ENCODE measurements at regions not wholly inside any gene's neighbourhood (a gene's known extent, or its start where the extent isn't known, plus 50 kb on each side); places are given as distances from the start of the nearest gene placed in this dataset.

DNA sequence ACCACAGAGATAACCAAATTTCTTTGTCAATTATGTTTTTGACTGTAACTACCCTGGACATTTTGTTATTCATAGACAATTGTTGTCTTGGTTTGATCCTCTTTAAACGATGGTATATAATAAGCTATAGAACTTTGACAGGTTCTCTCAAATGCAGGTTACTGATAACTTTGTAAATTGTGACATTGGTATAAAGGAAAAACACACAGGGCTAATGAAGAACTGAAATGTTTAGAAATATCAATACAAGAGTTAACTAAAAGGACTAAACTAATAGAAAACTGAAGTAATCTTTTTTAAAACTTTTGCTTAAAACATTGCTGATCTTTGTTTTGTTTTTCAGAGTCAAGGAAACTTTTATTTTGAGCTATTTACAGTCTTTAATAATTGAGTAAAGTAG is 124.8 kb downstream of the TPBG start:
- no peak overlapping the region for H2BK15ac ChIP-seq (ENCODE audit: low read depth, poor library complexity, severe bottlenecking)
- no peak overlapping the region for H3K4me2 ChIP-seq (ENCODE audit: low read length, poor library complexity, severe bottlenecking)
- no peak overlapping the region for H4K8ac ChIP-seq (ENCODE audit: low read length)
- H3K4ac ChIP-seq (ENCODE audit: low read depth in 1 of 2, low read length in 2 of 2), result no peak overlapping the region
- H3K14ac ChIP-seq (ENCODE audit: low read length in 2 of 2), result no peak overlapping the region
- DNase-seq, result no peak
- H3K18ac ChIP-seq (ENCODE audit: low read depth in 1 of 2, low read length in 2 of 2), result no peak overlapping the region
- no peak overlapping the region for H4K91ac ChIP-seq (ENCODE audit: low read length)
- no peaks in the 10 kb centered on the region for H3K36me3 ChIP-seq (ENCODE audit: control insufficient read depth in 1 of 2, insufficient read depth in 2 of 2, low read depth in 1 of 2, low read length in 2 of 2)
- H3K4me3 ChIP-seq (ENCODE audit: insufficient read depth in 1 of 2, low read depth in 1 of 2, low read length in 2 of 2), result no peak overlapping the region
- H3K27me3 ChIP-seq (ENCODE audit: control insufficient read depth in 1 of 2, insufficient read depth in 1 of 2, low read length in 2 of 2), result no peaks in the 10 kb centered on the region
- no peak overlapping the region for H2BK5ac ChIP-seq (ENCODE audit: low read depth, low read length, poor library complexity, severe bottlenecking)
- H3K27ac ChIP-seq (ENCODE audit: low read length, poor library complexity, severe bottlenecking), result no peak overlapping the region
- H2BK12ac ChIP-seq (ENCODE audit: low read length in 2 of 2), result no peak overlapping the region
- no peak overlapping the region for H3K23ac ChIP-seq (ENCODE audit: low read length in 2 of 2)
- no peak overlapping the region for H2BK120ac ChIP-seq (ENCODE audit: low read depth, low read length)
- H3K9me3 ChIP-seq (ENCODE audit: control insufficient read depth, low read length), result peaks cover 63% of the 10 kb centered on the region
- no peak overlapping the region for H3K9ac ChIP-seq (ENCODE audit: low read length)
- H2AK5ac ChIP-seq (ENCODE audit: low read length, severe bottlenecking), result no peak overlapping the region
- no peaks in the 10 kb centered on the region for H3K4me1 ChIP-seq (ENCODE audit: control insufficient read depth, insufficient read depth, low read depth, low read length)
- no peaks in the 10 kb centered on the region for H3K79me1 ChIP-seq (replicated peaks; ENCODE audit: low read length, poor library complexity, severe bottlenecking)
- H2AFZ ChIP-seq (ENCODE audit: low read depth, low read length), result no peak overlapping the region
- WGBS, result 100% methylated on average over 1 of the region's 1 CpG

DNA sequence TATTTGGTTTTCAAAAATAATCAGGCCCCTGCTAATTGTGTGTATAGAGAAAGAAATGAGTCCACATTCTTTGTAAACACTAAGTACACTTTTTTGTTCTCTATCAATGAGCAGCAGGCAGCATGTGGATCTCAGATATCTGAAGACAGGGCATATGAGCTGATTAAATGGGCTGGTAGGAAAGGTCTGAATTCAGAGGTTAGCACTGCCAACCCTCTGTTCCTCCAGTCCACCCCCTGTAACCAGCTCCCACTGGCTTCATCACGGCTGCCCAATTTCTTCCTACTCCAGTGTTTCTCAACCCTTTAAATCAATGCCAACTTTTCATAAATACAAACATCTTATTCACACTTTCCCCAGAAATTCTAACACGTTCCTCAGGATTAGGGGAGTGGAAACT is 128.5 kb downstream of the TPBG start:
- no peak overlapping the region for H4K8ac ChIP-seq (ENCODE audit: low read length)
- H3K27me3 ChIP-seq (ENCODE audit: control insufficient read depth in 1 of 2, insufficient read depth in 1 of 2, low read length in 2 of 2), result no peaks in the 10 kb centered on the region
- H2BK12ac ChIP-seq (ENCODE audit: low read length in 2 of 2), result no peak overlapping the region
- no peak overlapping the region for H2AFZ ChIP-seq (ENCODE audit: low read depth, low read length)
- H2BK5ac ChIP-seq (ENCODE audit: low read depth, low read length, poor library complexity, severe bottlenecking), result no peak overlapping the region
- no peak overlapping the region for H3K4me2 ChIP-seq (ENCODE audit: low read length, poor library complexity, severe bottlenecking)
- H3K4ac ChIP-seq (ENCODE audit: low read depth in 1 of 2, low read length in 2 of 2), result no peak overlapping the region
- H3K36me3 ChIP-seq (ENCODE audit: control insufficient read depth in 1 of 2, insufficient read depth in 2 of 2, low read depth in 1 of 2, low read length in 2 of 2), result no peaks in the 10 kb centered on the region
- peaks cover 30% of the 10 kb centered on the region for H3K9me3 ChIP-seq (ENCODE audit: control insufficient read depth, low read length)
- H3K79me1 ChIP-seq (replicated peaks; ENCODE audit: low read length, poor library complexity, severe bottlenecking), result no peaks in the 10 kb centered on the region
- 93% methylated on average over 1 of the region's 2 CpGs for WGBS
- H4K91ac ChIP-seq (ENCODE audit: low read length), result no peak overlapping the region
- no peak overlapping the region for H3K23ac ChIP-seq (ENCODE audit: low read length in 2 of 2)
- no peak overlapping the region for H3K9ac ChIP-seq (ENCODE audit: low read length)
- H2AK5ac ChIP-seq (ENCODE audit: low read length, severe bottlenecking), result no peak overlapping the region
- H2BK15ac ChIP-seq (ENCODE audit: low read depth, poor library complexity, severe bottlenecking), result no peak overlapping the region
- no peak overlapping the region for H2BK120ac ChIP-seq (ENCODE audit: low read depth, low read length)
- H3K27ac ChIP-seq (ENCODE audit: low read length, poor library complexity, severe bottlenecking), result no peak overlapping the region
- H3K18ac ChIP-seq (ENCODE audit: low read depth in 1 of 2, low read length in 2 of 2), result no peak overlapping the region
- no peaks in the 10 kb centered on the region for H3K4me1 ChIP-seq (ENCODE audit: control insufficient read depth, insufficient read depth, low read depth, low read length)
- no peak overlapping the region for H3K14ac ChIP-seq (ENCODE audit: low read length in 2 of 2)
- no peak overlapping the region for H3K4me3 ChIP-seq (ENCODE audit: insufficient read depth in 1 of 2, low read depth in 1 of 2, low read length in 2 of 2)
- no peak for DNase-seq

DNA sequence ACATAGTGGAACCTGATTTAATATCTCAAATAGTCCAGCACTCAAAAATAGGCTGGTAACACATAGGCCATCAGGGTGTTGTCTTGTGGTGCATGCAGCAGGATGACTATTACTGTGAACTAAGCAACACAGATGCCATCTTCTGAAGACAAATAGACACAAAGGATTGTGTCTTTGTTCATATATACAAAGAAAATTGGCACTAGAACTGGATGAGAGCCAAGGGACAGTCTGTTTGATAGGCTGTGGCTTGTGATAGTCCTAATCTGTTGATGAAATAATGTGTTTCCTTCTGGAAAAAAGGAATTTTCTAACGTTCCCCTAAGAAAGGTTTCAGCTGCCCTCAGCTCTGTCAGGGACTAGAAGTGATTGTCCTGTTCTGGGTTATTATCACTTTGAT is 129.8 kb downstream of the TPBG start:
- H2AFZ ChIP-seq (ENCODE audit: low read depth, low read length), result no peak overlapping the region

DNA sequence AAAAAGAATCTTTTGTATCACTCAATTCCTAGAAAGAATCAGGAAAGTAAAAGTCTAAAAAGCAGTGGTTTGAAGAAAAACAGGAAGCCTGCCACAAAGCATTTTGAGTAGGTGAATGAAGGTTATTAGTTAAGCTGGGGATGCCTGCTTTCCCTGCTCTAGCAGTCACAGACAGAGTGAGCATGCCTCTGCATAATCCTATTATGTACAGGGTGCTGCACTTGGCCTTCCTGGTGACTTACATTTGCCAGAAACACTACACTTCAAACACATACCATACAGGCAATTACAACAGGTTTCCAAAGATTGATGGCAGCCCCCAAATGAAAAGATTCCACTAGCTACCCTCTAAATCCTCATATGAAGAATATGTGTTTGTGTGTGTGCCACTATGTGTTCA is 130.8 kb downstream of the TPBG start:
- Histone ChIP-seq H2BK12ac (ENCODE audit: low read length in 2 of 2) (no peak overlapping the region), H3K4me1 (ENCODE audit: control insufficient read depth, insufficient read depth, low read depth, low read length) (no peaks in the 10 kb centered on the region), H2BK15ac (ENCODE audit: low read depth, poor library complexity, severe bottlenecking) (no peak overlapping the region), H3K27me3 (ENCODE audit: control insufficient read depth in 1 of 2, insufficient read depth in 1 of 2, low read length in 2 of 2) (no peaks in the 10 kb centered on the region), H3K9ac (ENCODE audit: low read length) (no peak overlapping the region), H3K4ac (ENCODE audit: low read depth in 1 of 2, low read length in 2 of 2) (no peak overlapping the region), H4K91ac (ENCODE audit: low read length) (no peak overlapping the region), H3K18ac (ENCODE audit: low read depth in 1 of 2, low read length in 2 of 2) (no peak overlapping the region), H2AFZ (ENCODE audit: low read depth, low read length) (no peak overlapping the region), H3K4me2 (ENCODE audit: low read length, poor library complexity, severe bottlenecking) (no peak overlapping the region), H2BK120ac (ENCODE audit: low read depth, low read length) (no peak overlapping the region), H3K9me3 (ENCODE audit: control insufficient read depth, low read length) (peaks cover 13% of the 10 kb centered on the region), H2BK5ac (ENCODE audit: low read depth, low read length, poor library complexity, severe bottlenecking) (no peak overlapping the region), H4K8ac (ENCODE audit: low read length) (peak overlapping the region; percentile 4), H3K14ac (ENCODE audit: low read length in 2 of 2) (no peak overlapping the region), H3K79me1 (replicated peaks; ENCODE audit: low read length, poor library complexity, severe bottlenecking) (no peaks in the 10 kb centered on the region), H2AK5ac (ENCODE audit: low read length, severe bottlenecking) (no peak overlapping the region), H3K4me3 (ENCODE audit: insufficient read depth in 1 of 2, low read depth in 1 of 2, low read length in 2 of 2) (no peak overlapping the region), H3K23ac (ENCODE audit: low read length in 2 of 2) (no peak overlapping the region), H3K36me3 (ENCODE audit: control insufficient read depth in 1 of 2, insufficient read depth in 2 of 2, low read depth in 1 of 2, low read length in 2 of 2) (no peaks in the 10 kb centered on the region), H3K27ac (ENCODE audit: low read length, poor library complexity, severe bottlenecking) (no peak overlapping the region)
- no peak for DNase-seq

More for the DNA sequence above, 129.8 kb downstream of the TPBG start:
- Histone ChIP-seq H2AK5ac (ENCODE audit: low read length, severe bottlenecking) (no peak overlapping the region), H3K4me1 (ENCODE audit: control insufficient read depth, insufficient read depth, low read depth, low read length) (no peaks in the 10 kb centered on the region), H3K4me3 (ENCODE audit: insufficient read depth in 1 of 2, low read depth in 1 of 2, low read length in 2 of 2) (no peak overlapping the region), H3K27me3 (ENCODE audit: control insufficient read depth in 1 of 2, insufficient read depth in 1 of 2, low read length in 2 of 2) (no peaks in the 10 kb centered on the region), H2BK120ac (ENCODE audit: low read depth, low read length) (no peak overlapping the region), H3K9ac (ENCODE audit: low read length) (no peak overlapping the region), H4K91ac (ENCODE audit: low read length) (no peak overlapping the region), H3K23ac (ENCODE audit: low read length in 2 of 2) (no peak overlapping the region), H3K18ac (ENCODE audit: low read depth in 1 of 2, low read length in 2 of 2) (no peak overlapping the region), H3K27ac (ENCODE audit: low read length, poor library complexity, severe bottlenecking) (no peak overlapping the region), H3K4me2 (ENCODE audit: low read length, poor library complexity, severe bottlenecking) (no peak overlapping the region), H2BK15ac (ENCODE audit: low read depth, poor library complexity, severe bottlenecking) (no peak overlapping the region), H3K79me1 (replicated peaks; ENCODE audit: low read length, poor library complexity, severe bottlenecking) (no peaks in the 10 kb centered on the region), H2BK12ac (ENCODE audit: low read length in 2 of 2) (no peak overlapping the region), H3K14ac (ENCODE audit: low read length in 2 of 2) (no peak overlapping the region), H2BK5ac (ENCODE audit: low read depth, low read length, poor library complexity, severe bottlenecking) (no peak overlapping the region), H3K4ac (ENCODE audit: low read depth in 1 of 2, low read length in 2 of 2) (no peak overlapping the region), H3K36me3 (ENCODE audit: control insufficient read depth in 1 of 2, insufficient read depth in 2 of 2, low read depth in 1 of 2, low read length in 2 of 2) (no peaks in the 10 kb centered on the region), H3K9me3 (ENCODE audit: control insufficient read depth, low read length) (peaks cover 16% of the 10 kb centered on the region), H4K8ac (ENCODE audit: low read length) (no peak overlapping the region)
- WGBS, result no CpG with 5 or more reads among the region's 1 CpG
- DNase-seq, result no peak

Measured in mesenchymal stem cell (in vitro differentiated cells and primary cell).